Tibial nerve (tissue), 3 donors: ENCODE measurements at regions not wholly inside any gene's neighbourhood (a gene's known extent, or its start where the extent isn't known, plus 50 kb on each side); places are given as distances from the start of the nearest gene placed in this dataset.

ENCODE experiments used
- CTCF ChIP-seq, 5 experiments: fragments of 200-600 bp in 3 of 5; fragments of 450-650 bp in 2 of 5; sonication (generic) in 3 of 5; IDR thresholded peaks; one replicate each; pipeline ENCODE4 v1.5.1; 2016 to 2019; ENCODE audit warnings: antibody characterized with exemption in 5 of 5, mild to moderate bottlenecking in 3 of 5, moderate library complexity in 2 of 5
- POLR2A ChIP-seq, 2 donors: fragments of 450-650 bp; IDR thresholded peaks; one replicate each; pipeline ENCODE4 v1.6.1; 2017; ENCODE audit warnings: antibody characterized with exemption in 2 of 2, mild to moderate bottlenecking in 2 of 2, moderate library complexity in 2 of 2

GRCh38 chr5:154535535-154535934, 57.5 kb upstream of the HAND1 start:
- TF ChIP-seq CTCF (IDR thresholded peaks at IDR 0.05): no peak
- no peak for TF ChIP-seq POLR2A (IDR thresholded peaks at IDR 0.05)
